Activated T-helper 1 cell treated with anti-CD3 and anti-CD28 coated beads, Interleukin-12 subunit alpha, Interleukin-12 subunit beta, Interleukin-2, Interleukin-4 antibody, amounts not matched to agents 30 ng/mL and 10 ng/mL and 1 ng/mL, durations not matched to agents 14 hours and 24 hours and 36 hours (primary cell): ENCODE measurements at regions not wholly inside any gene's neighbourhood (a gene's known extent, or its start where the extent isn't known, plus 50 kb on each side); places are given as distances from the start of the nearest gene placed in this dataset.
"Not testable (repeated sequence)": the region's sequence is repeated elsewhere in the genome, so short reads cannot be mapped to it uniquely, and the experiment has no call there.

Experiments
- DNase-seq: peaks from one replicate; pipeline ENCODE4 v3.0.0; 2021; ENCODE audit warnings: low spot score
- H3K27ac Mint-ChIP-seq: one replicate; pipeline ENCODE4 v1.8.0; 2021; ENCODE audit warnings: mild to moderate bottlenecking, mixed read lengths
- H3K27me3 Mint-ChIP-seq: one replicate; pipeline ENCODE4 v1.8.0; 2022; ENCODE audit warnings: mild to moderate bottlenecking, moderate library complexity, mixed read lengths; ENCODE audit not compliant: insufficient read depth
- H3K36me3 Mint-ChIP-seq: one replicate; pipeline ENCODE4 v1.8.0; 2021; ENCODE audit warnings: low read depth, mixed read lengths
- H3K4me1 Mint-ChIP-seq: one replicate; pipeline ENCODE4 v1.8.0; 2021; ENCODE audit warnings: low read depth, mixed read lengths
- H3K4me3 Mint-ChIP-seq: one replicate; pipeline ENCODE4 v1.8.0; 2021; ENCODE audit warnings: mild to moderate bottlenecking, moderate library complexity, mixed read lengths
- H3K9me3 Mint-ChIP-seq: one replicate; pipeline ENCODE4 v1.8.0; 2021; ENCODE audit warnings: mixed read lengths
- intact Hi-C: fragments of 100-400 bp; cut with micrococcal nuclease; formaldehyde crosslinking; loops from one replicate; pipeline ENCODE4 v1.15.1; 2024

DNA sequence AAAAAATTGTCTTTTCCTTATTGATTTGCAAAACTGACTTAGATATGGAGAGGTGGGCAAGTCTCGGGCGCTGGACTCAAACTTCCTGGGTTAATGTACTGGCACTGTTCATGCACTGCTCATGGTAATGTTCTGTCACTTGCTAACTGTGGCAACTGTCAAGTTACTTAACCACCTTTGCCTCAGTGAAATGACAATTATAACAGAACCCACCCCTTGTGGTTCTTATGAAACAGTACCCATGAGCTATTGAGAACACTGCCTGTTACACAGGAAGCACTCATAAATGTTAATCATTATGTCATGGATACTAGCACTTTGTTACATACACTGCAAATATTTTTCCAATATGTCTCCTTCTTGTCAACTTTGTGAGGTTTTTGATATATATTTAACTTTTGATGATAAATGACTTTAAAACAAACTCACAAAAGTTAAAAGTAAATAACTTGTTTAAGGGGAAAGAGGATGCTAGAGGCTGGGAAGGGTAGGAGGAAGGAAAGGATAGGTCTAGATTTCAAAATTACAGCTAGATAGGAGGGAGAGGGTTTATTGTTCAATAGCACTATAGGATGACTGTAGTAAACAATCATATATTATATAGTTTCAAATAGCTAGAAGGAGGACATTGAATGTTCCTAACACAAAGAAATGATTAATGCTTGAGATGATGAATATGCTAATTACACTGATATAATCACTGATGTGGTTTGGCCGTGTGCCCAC is 342.5 kb downstream of the ADGRL2 start:
- no peak for DNase-seq

DNA sequence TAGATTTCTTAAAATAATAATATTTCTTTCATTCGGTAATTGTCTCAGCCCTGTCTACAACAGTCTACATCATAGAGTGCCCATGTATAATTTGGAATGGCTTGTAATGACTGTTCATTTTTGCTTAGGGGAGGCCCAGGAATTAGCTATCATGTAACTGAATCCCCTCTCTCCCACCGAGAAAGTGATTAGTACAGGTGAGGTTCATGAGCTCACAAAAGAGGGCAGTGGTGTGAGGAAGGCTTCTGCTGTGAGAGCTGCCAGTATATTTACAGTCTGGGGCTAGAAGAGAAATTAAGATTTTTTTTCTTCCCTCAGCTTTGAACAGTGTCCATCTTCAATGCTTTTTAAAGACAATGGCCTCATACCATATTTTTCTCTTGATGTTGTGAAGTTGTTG is 340.7 kb downstream of the ADGRL2 start:
- Mint-ChIP-seq H3K27ac (no peak overlapping the region), H3K4me3 (no peak overlapping the region), H3K9me3 (peaks cover 11% of the 10 kb centered on the region), H3K4me1 (no peaks in the 10 kb centered on the region), H3K36me3 (no peaks in the 10 kb centered on the region), H3K27me3 (peaks cover 1% of the 10 kb centered on the region)
- DNase-seq = no peak
- intact Hi-C loops = no loop called here

More for the DNA sequence above, 342.5 kb downstream of the ADGRL2 start:
- Mint-ChIP-seq H3K27me3 (peaks cover 1% of the 10 kb centered on the region), H3K9me3 (peaks cover 11% of the 10 kb centered on the region), H3K4me3 (no peak overlapping the region), H3K36me3 (no peaks in the 10 kb centered on the region), H3K27ac (no peak overlapping the region), H3K4me1 (no peaks in the 10 kb centered on the region)
- intact Hi-C loops = no loop called here

DNA sequence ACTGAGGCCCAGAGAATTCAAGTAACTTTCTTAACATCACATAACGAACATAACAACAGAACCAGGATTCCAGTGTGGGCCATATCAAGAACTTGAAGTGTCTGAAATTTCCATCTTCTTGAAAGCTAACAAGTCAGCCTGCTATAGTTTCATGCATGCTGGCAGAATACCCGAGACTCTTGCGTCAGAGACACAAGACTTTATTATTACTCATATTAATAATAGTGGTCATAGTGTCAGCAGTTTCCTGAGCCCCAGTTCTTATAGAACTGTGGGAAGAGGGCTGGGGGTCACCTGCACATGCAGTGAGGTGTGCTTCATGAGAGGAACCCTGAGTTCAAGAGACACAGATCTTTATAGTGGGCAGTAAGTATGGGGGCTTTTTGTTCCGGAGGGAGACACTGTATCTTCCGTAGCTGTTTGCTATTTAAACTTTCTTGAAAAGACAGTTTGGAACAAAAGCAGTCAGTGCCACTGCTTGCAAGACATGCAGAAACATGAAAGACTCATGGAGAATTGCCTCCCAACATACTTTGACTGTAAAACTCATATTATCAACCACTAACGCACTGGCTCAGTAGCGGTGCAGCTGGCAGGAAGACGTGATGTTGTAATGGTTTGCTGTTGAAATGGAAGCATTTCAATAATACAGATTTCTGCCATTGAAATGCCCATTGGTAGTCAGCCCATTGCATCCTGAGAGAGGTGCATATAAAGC is 339.2 kb downstream of the ADGRL2 start:
- Mint-ChIP-seq H3K4me3 (no peak overlapping the region), H3K36me3 (no peaks in the 10 kb centered on the region), H3K27me3 (peaks cover 1% of the 10 kb centered on the region), H3K4me1 (no peaks in the 10 kb centered on the region), H3K27ac (no peak overlapping the region), H3K9me3 (peaks cover 11% of the 10 kb centered on the region)
- intact Hi-C loops = no loop called here
- DNase-seq = no peak

DNA sequence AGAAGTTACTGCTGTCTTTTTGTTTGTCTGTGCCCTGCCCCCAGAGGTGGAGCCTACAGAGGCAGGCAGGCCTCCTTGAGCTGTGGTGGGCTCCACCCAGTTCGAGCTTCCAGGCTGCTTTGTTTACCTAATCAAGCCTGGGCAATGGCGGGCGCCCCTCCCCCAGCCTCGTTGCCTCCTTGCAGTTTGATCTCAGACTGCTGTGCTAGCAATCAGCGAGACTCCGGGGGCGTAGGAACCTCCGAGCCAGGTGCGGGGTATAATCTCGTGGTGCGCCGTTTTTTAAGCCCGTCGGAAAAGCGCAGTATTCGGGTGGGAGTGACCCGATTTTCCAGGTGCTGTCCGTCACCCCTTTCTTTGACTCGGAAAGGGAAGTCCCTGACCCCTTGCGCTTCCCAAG is 335.6 kb downstream of the ADGRL2 start:
- H3K27me3 Mint-ChIP-seq, H3K9me3 Mint-ChIP-seq, H3K27ac Mint-ChIP-seq, H3K36me3 Mint-ChIP-seq, H3K4me1 Mint-ChIP-seq, H3K4me3 Mint-ChIP-seq, DNase-seq, intact Hi-C loops: not testable (repeated sequence)

DNA sequence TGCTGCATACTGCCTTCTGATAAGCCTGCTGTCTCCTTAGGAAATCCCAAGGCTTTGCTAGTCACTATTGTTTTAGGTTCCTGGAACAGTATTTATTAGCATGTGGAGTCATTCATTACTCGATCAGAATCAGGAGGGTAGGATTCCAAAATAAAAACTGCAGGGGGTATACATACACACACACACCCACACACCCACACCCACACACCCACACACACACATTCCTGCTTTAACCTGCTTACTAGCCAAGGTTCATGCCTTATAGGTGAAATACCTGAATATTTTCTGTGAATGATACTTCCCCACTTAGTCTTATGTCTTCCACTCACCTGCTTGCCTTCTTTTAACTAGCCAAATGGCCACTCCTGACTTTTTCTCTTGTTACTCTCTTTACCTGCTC is 325.1 kb downstream of the ADGRL2 start:
- Mint-ChIP-seq H3K36me3 (no peaks in the 10 kb centered on the region), H3K4me3 (no peak overlapping the region), H3K27me3 (peaks cover 1% of the 10 kb centered on the region), H3K9me3 (no peaks in the 10 kb centered on the region), H3K4me1 (no peaks in the 10 kb centered on the region), H3K27ac (no peak overlapping the region)
- DNase-seq = no peak
- intact Hi-C loops = no loop called here

DNA sequence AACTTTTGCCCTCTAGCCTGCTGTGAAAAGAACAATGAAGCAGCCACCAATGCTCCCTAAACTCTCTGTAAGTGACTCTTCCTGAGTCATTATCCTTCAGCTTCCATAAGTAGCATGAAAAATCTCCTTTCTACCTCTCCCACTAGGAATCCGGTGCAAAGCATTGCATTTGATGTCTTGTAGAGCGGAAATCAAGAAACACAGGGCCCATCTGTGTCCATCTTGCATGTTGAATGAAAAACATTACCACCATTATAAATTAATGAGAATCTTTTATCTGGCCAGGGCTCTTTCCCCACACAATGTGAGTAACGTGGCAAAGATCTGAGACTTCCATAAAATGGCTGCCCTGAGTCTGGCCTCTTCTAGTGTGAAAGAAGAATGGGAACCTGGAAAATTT is 324.4 kb downstream of the ADGRL2 start:
- Mint-ChIP-seq H3K27ac (no peak overlapping the region), H3K4me3 (no peak overlapping the region), H3K36me3 (no peaks in the 10 kb centered on the region), H3K4me1 (no peaks in the 10 kb centered on the region), H3K27me3 (peaks cover 1% of the 10 kb centered on the region), H3K9me3 (no peaks in the 10 kb centered on the region)
- intact Hi-C loops = no loop called here
- DNase-seq = no peak

DNA sequence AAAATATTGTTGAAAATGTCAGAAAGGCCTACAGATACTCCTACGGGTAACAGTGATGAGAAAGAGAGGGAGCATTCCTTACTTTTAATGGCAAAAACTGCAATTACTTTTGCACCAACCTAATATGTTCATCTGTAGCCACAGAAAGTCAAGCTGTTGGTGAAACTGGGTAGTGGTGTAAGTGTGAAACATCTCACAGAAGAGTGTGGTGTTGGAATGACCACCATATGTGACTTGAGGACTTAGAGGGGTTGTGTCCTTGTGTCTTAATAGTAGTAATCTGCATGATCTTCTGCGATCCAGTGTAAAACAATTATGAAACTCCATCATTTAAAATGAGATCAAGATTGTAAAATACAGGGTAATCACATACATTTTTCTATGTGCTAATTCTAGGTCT is 320.7 kb downstream of the ADGRL2 start:
- Mint-ChIP-seq H3K36me3 (no peaks in the 10 kb centered on the region), H3K4me3 (no peak overlapping the region), H3K4me1 (no peaks in the 10 kb centered on the region), H3K27me3 (peaks cover 1% of the 10 kb centered on the region), H3K9me3 (no peaks in the 10 kb centered on the region), H3K27ac (no peak overlapping the region)
- intact Hi-C loops = no loop called here
- DNase-seq = no peak

DNA sequence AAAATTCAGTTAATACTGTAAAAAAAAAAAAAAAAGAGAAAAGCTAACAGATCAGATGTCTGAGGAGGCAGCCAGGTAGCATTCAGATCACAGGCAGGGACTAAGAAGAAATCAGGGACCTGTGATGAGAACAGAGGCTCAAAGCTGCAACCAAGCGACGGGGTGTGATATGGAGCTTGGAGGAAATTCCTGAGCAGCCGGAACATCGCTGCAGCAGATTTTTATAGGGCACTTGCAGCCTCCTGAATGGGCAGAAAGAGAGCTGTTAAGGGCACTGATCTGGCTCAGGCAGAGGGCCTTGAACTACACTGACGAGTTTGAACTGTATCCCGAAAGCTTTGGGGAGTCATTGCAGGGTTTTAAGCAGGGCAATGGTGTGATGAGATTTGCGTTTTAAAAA is 315.4 kb downstream of the ADGRL2 start:
- Mint-ChIP-seq H3K27me3 (no peaks in the 10 kb centered on the region), H3K36me3 (no peaks in the 10 kb centered on the region), H3K4me3 (no peak overlapping the region), H3K27ac (no peak overlapping the region), H3K9me3 (no peaks in the 10 kb centered on the region), H3K4me1 (no peaks in the 10 kb centered on the region)
- DNase-seq = no peak
- intact Hi-C loops = loop anchor here (10.0 kb wide), 1 partner anchor 61 kb away; no protein-coding TSS in a partner anchor

DNA sequence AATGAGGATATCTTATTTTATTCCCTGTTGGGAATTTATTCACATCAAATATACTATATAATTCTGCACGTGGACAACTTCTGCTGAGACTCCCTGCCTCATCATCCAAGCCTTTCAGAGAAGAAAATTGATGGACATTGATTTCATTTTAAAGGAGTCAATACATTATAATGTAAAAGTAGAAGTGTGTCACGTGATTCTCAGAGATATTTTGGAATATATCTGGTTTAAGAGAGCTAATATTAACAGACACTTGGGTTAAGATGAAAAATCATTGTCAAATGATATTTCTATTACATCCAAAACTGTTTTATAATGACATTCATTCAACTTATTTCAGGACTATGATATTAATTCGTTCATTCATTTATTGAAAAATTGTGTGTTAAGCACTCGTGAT is 314.2 kb downstream of the ADGRL2 start:
- intact Hi-C loops = loop anchor here (10.0 kb wide), 1 partner anchor 60 kb away; no protein-coding TSS in a partner anchor
- no peak overlapping the region for H3K27ac Mint-ChIP-seq
- DNase-seq = no peak
- H3K9me3 Mint-ChIP-seq = no peaks in the 10 kb centered on the region
- H3K4me1 Mint-ChIP-seq = no peaks in the 10 kb centered on the region
- H3K36me3 Mint-ChIP-seq = no peaks in the 10 kb centered on the region
- H3K27me3 Mint-ChIP-seq = no peaks in the 10 kb centered on the region
- H3K4me3 Mint-ChIP-seq = no peak overlapping the region

DNA sequence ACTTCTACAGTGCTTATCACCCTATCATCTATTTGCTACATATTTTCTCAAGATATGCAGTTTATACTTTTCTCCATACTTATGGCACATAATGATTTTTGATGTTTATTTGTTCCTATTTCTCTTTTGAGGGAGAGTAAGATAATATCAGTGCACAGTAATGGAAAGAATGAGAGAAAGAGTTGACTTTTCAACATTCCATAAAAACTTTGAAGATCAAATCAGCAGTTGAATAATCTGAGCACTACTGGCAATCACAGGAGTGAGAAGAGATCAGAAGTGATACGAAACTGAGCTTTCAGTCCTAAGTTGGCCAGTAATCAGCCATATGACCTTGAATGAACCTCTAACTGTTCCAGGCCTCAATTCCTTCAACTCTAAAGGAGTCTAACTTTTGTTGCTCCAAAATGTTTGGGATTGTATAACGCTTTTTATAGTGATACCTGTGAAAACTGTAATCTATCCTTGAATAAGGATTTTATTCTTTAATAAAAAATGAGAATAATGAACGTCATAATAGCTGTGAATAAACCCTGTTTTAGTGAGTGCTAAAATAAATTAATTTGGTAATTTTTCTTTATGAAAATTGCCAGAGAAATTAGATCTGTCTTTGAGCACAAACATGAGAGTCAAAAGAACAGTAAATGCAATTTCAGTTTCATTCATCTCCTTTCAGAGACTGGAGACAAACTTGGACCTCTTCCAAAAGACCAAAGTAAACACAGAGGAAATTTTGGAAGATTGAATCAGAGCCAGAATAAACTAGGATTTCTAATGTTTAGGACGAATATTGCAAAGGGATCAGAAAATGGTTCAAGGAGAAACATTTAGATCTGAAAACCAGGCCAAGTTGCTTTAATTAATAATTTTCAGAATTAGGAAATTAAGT is 309.9 kb downstream of the ADGRL2 start:
- Mint-ChIP-seq H3K36me3 (no peaks in the 10 kb centered on the region), H3K4me3 (no peak overlapping the region), H3K27me3 (no peaks in the 10 kb centered on the region), H3K9me3 (no peaks in the 10 kb centered on the region), H3K4me1 (peaks cover 13% of the 10 kb centered on the region), H3K27ac (no peak overlapping the region)
- no peak for DNase-seq
- intact Hi-C loops = loop anchor here (10.0 kb wide), 1 partner anchor 56 kb away; no protein-coding TSS in a partner anchor

DNA sequence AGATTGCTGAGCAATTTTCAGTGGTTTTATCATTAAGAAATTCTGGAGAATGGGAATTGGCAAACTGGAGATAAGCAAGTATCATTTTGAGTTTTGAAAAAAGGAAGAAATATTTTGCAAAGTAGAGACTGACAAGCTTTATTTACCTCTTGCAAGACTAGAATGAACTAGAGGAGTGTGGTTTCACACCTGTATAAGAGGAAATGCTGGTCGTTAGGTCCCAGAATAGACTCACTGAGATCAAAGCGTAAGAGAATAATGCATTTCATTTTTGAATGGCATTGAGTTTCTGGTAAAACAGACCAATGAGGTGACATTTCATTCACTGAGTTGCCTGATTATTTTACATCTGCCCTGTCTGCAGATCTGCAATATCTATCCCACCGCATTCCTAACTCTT is 308.1 kb downstream of the ADGRL2 start:
- DNase-seq = no peak
- Mint-ChIP-seq H3K27ac (no peak overlapping the region), H3K9me3 (peaks cover 4% of the 10 kb centered on the region), H3K4me3 (no peak overlapping the region), H3K4me1 (peaks cover 13% of the 10 kb centered on the region), H3K27me3 (no peaks in the 10 kb centered on the region), H3K36me3 (no peaks in the 10 kb centered on the region)
- intact Hi-C loops = no loop called here

DNA sequence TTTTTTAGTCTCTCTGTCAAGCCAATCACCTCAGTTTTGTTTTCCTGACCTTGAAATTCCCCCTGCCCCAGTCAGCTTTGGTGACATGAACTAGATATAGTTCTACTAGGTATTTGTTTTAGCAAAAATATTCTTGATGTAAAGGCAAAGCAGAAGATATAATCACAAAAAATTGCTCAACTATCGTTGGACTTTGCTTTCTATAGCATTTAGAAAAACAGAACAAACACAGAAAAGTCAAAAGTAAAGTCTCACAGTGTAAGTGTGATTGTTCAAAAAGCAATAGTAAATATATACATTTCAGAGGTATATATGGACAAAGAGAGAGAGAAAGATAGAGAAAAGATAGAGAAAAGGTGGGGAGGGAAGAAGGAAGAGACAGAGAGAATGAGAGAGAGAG is 305.9 kb downstream of the ADGRL2 start:
- no peak overlapping the region for H3K4me3 Mint-ChIP-seq
- no peak for DNase-seq
- intact Hi-C loops = no loop called here
- no peaks in the 10 kb centered on the region for H3K27me3 Mint-ChIP-seq
- no peaks in the 10 kb centered on the region for H3K36me3 Mint-ChIP-seq
- no peak overlapping the region for H3K27ac Mint-ChIP-seq
- H3K4me1 Mint-ChIP-seq = peaks cover 13% of the 10 kb centered on the region
- H3K9me3 Mint-ChIP-seq = peaks cover 4% of the 10 kb centered on the region

DNA sequence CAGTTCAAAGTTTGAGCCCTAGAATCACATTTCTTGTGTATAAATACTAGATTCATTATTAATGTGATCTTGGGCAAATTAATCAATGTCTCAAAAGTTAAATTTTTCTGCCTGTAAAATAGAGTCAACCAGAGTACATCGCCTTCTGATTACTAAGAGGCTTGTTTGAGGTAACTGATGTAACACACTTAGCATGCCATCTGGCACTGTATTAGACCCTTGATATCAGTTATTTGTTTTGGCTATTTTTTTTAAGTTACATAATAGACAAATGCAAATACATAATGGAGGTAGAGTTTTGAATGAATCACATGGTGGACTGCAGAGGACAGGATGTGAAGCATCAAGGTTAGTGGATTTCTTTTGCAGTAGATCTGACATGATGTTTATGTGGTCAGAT is 298.4 kb downstream of the ADGRL2 start:
- Mint-ChIP-seq H3K4me3 (no peak overlapping the region), H3K27ac (no peak overlapping the region), H3K36me3 (no peaks in the 10 kb centered on the region), H3K4me1 (no peaks in the 10 kb centered on the region), H3K27me3 (peaks cover 2% of the 10 kb centered on the region), H3K9me3 (no peaks in the 10 kb centered on the region)
- no peak for DNase-seq
- intact Hi-C loops = no loop called here
